ENCODE measurements at regions not wholly inside any gene's neighbourhood (a gene's known extent, or its start where the extent isn't known, plus 50 kb on each side); places are given as distances from the start of the nearest gene placed in this dataset.
A peak's percentile ranks its signal among the peaks of the same experiment; 100 is the strongest.
"Not testable (repeated sequence)": the region's sequence is repeated elsewhere in the genome, so short reads cannot be mapped to it uniquely, and the experiment has no call there.

GRCh38 chr4:64960516-64960915 is 551.3 kb upstream of the TECRL start:
- DNase-seq = no peak

GRCh38 chr4:64940698-64941097 is 531.4 kb upstream of the TECRL start:
- no peak for DNase-seq

- no peak for DNase-seq
Observed at GRCh38 chr4:64935469-64936001, 526.3 kb upstream of the TECRL start.

- DNase-seq = no peak
Observed at GRCh38 chr4:64911846-64912245, 502.6 kb upstream of the TECRL start.

- no peak for DNase-seq
Observed at GRCh38 chr4:64903986-64904385, 494.7 kb upstream of the TECRL start.

- no peak for DNase-seq
Observed at GRCh38 chr4:64899563-64899962, 490.3 kb upstream of the TECRL start.

- DNase-seq = not testable (repeated sequence)
Observed at GRCh38 chr4:64899030-64899429, 489.8 kb upstream of the TECRL start.

GRCh38 chr4:64897683-64898082 is 488.4 kb upstream of the TECRL start:
- DNase-seq = no peak

- DNase-seq = peak; percentile 26
Observed at GRCh38 chr4:64895031-64895430, 485.8 kb upstream of the TECRL start.

GRCh38 chr4:64893205-64893604 is 484.0 kb upstream of the TECRL start:
- no peak for DNase-seq

GRCh38 chr4:64889906-64890610 is 480.8 kb upstream of the TECRL start:
- DNase-seq = no peak

- DNase-seq = no peak
Observed at GRCh38 chr4:64883087-64883807, 474.0 kb upstream of the TECRL start.

- DNase-seq = no peak
Observed at GRCh38 chr4:64882311-64883086, 473.2 kb upstream of the TECRL start.

- DNase-seq = no peak
Observed at GRCh38 chr4:64880557-64880956, 471.3 kb upstream of the TECRL start.

GRCh38 chr4:64876021-64876420 is 466.8 kb upstream of the TECRL start:
- no peak for DNase-seq

GRCh38 chr4:64870558-64870957 is 461.3 kb upstream of the TECRL start:
- no peak for DNase-seq

- DNase-seq = peak; percentile 37
Observed at GRCh38 chr4:64857815-64858214, 448.6 kb upstream of the TECRL start.

GRCh38 chr4:64857198-64857597 is 447.9 kb upstream of the TECRL start:
- peak; percentile 23 for DNase-seq

- DNase-seq = no peak
Observed at GRCh38 chr4:64846417-64846816, 437.2 kb upstream of the TECRL start.

- no peak for DNase-seq
Observed at GRCh38 chr4:64829749-64830148, 420.5 kb upstream of the TECRL start.

GRCh38 chr4:64824591-64824990 is 415.3 kb upstream of the TECRL start:
- DNase-seq = no peak

- no peak for DNase-seq
Observed at GRCh38 chr4:64822405-64822804, 413.2 kb upstream of the TECRL start.

- no peak for DNase-seq
Observed at GRCh38 chr4:64821219-64821976, 412.1 kb upstream of the TECRL start.
